GM12873 (cell line): ENCODE measurements at regions not wholly inside any gene's neighbourhood (a gene's known extent, or its start where the extent isn't known, plus 50 kb on each side); places are given as distances from the start of the nearest gene placed in this dataset.

Experiments used
- CTCF ChIP-seq: IDR thresholded peaks from 2 replicates; pipeline ENCODE4 v1.5.1; 2012; ENCODE audit warnings: low read depth, mild to moderate bottlenecking, moderate library complexity, low read length, control low read depth; ENCODE audit not compliant: insufficient read depth; ENCODE audit errors: missing control alignments

- no peak for TF ChIP-seq CTCF
Measured at GRCh38 chr2:21915201-21915600, 791.4 kb downstream of the TDRD15 start.

GRCh38 chr2:21916934-21917522 lies 793.3 kb downstream of the TDRD15 start:
- no peak for TF ChIP-seq CTCF

GRCh38 chr2:21920721-21921120 lies 797.0 kb downstream of the TDRD15 start:
- no peak for TF ChIP-seq CTCF

GRCh38 chr2:21924640-21925285 lies 801.0 kb downstream of the TDRD15 start:
- TF ChIP-seq CTCF = no peak

GRCh38 chr2:21928292-21928691 lies 804.5 kb downstream of the TDRD15 start:
- no peak for TF ChIP-seq CTCF

- no peak for TF ChIP-seq CTCF
Measured at GRCh38 chr2:21930226-21930625, 806.5 kb downstream of the TDRD15 start.

- no peak for TF ChIP-seq CTCF
Measured at GRCh38 chr2:21939967-21940366, 816.2 kb downstream of the TDRD15 start.
